ENCODE measurements at regions not wholly inside any gene's neighbourhood (a gene's known extent, or its start where the extent isn't known, plus 50 kb on each side); places are given as distances from the start of the nearest gene placed in this dataset.

DNA sequence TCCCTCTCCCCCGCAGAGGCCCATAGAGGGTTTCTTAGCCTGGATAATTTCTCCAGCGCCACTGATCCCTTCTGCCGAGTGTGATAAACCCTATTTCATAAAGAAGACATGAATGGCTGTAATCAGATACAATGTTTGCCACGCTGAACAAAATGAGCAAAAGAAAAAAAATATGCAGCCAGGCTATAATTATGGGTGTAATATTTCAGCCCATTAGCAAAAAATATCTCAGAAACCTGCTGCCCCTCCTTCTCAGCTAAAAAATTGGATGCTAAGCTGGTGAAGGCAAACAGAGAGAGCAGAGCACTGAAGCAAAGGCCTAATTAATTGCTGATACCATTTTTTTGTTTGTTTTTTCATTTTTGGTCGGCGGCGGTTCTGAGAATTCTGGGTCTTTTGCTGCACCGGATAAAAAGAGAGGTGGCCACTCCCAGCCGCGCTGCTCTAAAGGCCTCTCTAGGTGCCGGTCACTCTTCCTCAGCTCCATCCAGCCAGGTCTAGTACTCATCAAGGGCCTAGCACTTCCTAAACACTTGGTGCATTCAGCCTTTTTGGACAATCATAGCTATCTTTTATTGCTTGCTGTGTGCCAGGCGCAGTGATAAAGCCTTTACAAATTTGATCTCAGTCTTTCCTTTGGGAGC lies 128.7 kb upstream of the TLE3 start:
- no peak for DNase-seq (ENCODE audit: low spot score)

DNA sequence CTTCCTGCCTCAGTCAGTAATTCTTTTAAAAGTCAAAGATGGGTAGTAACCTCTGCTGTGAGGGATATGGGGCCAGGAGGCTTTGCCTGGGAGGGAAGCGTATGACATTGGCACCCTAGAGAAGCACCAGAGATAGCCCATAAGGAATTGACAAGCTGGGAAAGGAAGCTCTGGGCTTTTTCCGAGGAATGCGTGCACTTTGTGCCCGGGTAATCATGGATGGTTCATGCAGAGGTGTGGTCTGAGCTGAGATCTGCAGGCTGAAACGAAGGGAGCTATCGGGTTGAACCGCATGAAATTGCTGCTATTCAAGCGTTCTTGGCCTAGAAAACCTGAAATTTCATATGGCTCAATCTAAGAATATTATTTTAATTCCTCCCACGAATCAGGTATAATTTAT lies 127.7 kb upstream of the TLE3 start:
- DNase-seq (ENCODE audit: low spot score): no peak

DNA sequence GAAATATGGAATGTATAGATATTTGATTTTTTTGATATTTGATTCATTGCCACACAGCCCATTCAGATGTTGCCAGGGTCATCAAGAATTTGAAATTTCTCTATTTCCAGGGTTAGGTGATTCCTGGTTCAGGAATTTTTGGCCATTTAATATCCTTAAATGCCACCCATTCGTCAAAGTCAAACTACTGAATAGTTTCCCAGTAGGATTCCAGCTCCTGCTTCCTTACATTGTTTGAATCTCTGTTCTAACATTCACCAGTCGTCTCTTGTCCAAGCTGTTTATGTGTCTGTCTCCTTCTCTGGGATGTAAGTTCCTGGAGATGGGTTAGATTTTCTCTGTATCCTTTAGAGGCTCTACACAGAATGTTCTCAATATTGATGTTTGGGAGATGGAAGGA lies 124.9 kb upstream of the TLE3 start:
- no peak for DNase-seq (ENCODE audit: low spot score)

DNA sequence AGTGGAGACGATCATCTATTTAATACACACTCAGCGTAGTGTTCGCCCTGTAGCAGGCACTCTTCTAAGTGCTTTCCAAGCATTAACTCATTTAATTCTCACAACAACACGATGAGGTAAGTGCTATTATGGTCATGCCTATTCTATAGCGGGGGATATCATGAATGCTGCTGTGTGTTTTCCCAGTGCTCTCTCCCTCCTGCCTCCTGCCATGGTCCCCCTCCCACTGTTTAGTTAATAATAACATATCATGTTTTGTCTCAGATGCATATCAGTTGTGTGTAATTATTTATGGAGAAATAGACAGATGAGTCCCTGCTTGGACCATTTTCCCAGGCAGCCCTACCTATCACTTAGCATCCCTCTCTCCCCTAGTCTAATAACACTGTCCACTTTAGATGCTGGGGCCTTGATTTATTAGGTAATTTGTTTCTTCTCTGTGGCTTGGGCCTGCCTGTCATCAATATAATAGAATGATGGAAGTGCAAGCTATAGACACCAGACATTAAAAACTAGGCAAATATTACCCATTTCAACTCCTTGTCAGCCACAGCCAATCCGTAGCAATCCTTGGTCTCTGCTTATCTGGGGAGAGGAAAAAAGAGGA lies 122.9 kb upstream of the TLE3 start:
- no peak for DNase-seq (ENCODE audit: low spot score)

DNA sequence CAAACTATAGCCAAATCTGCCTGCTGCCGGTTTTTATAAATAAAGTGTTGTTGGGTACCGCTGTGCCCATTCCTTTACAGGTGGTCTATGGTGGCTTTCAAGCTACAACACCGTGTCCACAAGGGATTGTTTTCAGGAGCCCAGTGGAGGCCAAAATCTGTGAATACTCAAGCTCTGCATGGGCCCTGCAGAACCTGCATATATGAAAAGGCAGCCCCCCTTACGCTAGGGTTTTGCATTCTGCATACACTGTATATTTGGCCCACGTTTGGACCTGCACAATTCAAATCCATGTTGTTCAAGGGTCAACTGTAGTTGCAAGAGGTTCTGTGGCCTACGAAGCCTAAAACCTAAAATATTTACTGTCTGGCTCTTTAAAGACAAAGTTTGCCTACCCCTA lies 122.2 kb upstream of the TLE3 start:
- DNase-seq (ENCODE audit: low spot score): no peak

DNA sequence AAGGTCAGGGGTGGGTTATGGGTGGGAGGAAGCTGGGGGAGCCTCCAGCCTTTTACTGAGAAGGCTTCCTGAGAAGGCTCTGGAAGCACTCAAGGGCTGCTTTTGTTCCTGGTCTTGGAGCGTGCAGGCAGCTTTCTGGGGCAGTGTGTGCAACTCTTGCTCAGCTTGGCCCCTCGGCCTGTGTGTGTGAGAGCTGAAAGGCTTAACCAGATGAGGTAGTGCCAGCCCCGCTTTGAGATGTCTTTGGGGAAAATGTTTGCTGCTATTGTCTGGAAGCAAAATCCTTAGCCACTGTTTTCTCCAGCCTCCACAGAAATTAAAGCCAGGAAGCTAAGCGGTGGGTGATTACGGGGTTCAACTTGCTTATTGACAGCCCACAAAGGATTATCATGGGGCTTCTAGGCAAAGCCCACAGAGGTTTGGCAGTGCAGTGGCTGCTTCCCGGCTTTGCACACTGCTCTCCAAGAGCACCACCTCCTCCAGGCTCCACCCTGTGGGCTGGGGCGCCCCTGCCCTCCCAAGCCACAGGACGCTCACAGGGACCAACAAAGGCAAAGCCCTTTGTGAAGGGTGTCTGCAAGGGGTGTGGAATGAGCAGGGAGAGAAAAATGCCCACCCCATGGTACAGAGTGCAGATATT lies 121.7 kb upstream of the TLE3 start:
- no peak for DNase-seq (ENCODE audit: low spot score)

DNA sequence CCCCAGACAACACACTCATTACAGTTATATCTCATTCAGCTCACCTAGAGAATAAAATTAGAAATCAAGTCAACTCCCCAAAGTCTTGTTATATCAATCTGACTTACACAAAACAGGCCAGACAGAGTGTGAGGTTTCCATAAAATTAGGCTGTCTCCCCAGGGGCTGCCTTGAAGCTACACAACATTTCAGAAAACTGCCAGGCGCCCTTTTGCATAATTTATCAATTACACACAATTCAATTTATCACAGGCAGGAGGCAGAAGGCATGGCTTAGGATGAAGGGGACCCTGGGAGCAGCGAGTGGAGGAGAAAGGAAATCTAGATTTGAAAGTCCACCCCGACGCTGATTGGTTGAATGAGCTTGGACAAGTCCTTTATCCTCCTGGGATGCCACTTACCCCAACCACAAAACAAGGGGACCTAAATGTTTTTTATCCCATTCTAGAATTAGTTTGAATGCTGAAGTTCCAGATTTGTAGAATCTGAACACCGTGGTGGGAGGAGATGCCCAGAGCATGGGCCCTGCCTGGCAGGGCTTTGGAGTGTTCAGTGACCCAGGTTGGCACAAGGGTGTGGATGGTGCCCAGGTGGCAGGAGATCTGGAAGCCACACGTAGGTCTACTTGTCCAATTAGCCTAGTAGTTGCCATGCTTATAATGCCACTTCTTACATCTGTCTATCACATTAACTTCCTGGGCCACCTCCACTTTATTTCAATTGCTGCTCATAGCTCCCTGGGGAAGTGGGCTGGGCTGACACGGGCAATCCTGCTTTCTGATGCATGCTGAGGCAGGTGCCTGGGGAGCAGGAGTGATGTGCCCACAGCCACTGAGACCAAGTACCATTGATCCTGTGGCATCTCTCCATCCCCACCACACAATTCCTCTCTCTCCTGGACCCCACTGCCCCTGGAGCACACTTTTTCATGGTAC lies 119.8 kb upstream of the TLE3 start:
- DNase-seq (ENCODE audit: low spot score): no peak

DNA sequence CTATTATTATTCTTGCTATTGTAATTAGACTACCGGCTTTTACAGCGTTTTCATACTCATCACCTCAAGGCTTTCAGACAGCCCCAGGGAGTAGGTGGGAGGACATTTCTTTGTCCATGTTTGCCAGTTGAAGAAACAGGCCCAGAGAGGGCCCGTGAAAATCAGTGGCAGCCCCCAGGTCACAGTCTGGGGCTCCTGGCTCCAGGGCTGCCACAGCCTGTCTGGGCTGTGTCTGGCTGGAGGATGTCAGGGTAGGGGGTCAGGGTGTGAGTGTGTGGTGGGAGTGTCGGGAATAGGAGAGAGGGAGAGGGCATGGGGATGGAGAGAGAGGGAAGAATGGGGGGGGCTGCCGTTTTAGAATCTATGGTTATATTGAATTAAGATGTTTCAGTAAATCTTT lies 118.2 kb upstream of the TLE3 start:
- DNase-seq (ENCODE audit: low spot score): no peak

DNA sequence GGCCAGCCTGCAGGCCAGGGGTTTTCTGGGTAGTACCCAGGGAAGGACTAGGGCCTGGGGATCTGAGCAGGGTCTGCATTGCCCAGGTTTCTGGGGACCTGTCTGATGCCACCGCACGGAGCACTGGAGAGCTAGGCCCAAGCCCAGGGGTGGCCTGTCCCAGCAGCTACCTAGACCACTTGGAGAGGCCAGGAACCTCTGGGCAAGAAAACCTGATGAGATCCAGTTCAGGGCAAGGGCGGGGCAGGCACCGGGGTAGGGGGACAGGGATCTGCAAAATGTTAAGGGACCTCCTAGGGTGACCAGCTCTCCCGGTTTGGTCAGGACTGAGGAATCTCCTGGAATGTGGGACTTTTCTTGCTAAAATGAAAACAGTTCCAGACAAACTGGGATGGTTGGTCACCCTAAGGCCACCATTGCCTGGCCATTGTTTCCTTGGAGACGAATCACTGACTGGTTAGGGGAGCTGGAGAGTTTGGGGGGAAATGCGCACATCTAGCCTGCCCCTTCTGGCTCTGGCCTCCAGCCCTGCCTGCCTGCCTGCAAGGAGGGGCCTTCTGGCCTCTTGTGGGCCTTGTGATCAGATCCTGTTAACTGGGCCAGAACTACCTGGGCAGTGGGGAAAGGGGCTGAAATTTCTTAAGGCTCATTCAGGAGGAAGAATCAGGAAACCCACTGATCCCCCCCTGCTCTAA lies 117.4 kb upstream of the TLE3 start:
- DNase-seq (ENCODE audit: low spot score): no peak

DNA sequence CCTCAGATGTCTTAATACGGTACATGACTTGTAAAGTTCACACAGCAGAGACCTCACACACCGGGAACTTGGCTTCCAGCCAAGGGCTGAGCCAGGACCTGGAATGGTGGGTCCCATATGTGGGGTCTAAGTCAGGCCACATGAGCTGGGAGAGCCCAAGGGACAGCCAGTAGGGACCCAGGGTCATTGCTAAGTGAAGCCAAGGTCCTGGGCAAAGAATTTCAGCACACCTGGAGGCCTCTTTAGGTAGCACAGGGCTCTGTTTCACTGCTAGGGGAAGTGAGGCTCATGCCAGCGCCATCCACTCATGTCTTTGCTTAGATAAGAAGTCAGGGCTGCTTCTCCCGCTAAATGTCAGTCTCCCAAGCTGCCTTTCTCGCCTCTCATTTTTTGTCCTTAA lies 116.6 kb upstream of the TLE3 start:
- DNase-seq (ENCODE audit: low spot score): no peak

DNA sequence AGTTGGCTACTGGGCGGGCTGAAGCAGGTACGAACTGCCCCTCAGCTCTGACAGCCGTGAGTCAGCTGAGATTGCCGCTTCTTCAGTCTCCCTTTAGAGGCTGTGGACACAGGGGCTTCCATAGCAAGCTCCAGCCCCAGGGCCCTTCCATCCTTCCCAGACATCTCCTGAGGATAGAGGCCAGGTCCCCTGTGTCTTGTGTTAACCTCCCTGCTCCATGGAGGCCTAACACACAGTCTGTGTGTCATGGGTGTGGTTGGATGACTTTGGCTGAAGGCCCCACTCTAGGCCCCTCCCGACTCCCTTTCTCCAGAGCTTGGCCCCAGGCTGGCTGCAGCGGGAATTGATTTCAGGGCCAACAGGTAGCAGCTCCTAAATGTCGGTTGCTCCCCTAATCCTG lies 116.1 kb upstream of the TLE3 start:
- no peak for DNase-seq (ENCODE audit: low spot score)

DNA sequence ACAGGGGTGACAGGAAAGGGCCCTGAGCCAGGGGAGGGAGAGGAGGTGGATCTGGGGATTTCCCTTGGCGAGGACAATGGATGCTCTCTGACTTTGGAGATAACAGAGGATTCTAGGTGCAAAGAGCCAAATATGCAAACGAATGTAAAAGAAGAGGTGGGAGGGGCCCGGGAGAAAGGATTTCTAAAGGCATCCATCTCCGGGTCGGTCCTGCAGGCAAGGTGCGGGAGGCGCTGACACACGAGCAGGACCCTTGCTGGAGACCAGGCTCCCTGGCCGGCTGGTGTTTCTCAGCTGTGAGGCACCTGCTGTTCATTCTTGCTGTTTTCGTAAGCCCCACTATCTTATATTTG lies 115.2 kb upstream of the TLE3 start:
- DNase-seq (ENCODE audit: low spot score): no peak

DNA sequence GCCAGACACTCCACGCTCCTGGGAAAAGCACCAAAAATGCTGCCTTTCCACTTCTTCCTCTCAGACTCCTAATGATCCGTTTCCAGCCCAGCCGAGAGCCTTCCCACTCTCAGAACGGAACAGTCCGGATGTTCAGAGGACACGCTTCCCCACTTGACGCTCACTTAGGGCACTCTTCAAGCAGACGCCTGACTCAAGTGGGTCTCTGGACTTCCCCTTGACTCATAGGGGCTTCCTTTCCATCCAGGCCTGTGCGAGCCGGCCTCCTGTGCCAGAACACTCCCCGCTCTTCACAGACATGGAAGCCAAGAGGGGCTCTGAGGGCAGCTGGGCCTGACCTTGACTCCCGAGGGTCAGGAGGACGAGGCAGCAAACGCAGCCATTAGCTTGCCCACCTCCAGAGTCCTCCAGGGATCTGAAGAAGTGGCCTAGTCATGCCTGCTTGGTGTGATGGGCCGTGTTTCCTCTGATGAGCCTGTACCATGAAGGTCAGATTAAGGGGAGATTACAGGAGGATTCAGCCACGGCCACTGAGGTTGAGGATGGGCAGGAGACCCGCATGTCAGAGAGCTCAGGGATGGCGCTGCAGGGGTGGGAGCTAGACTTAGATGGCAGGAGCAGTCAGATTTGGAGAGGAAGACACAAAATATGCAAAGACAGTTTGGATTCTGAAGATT lies 114.7 kb upstream of the TLE3 start:
- DNase-seq (ENCODE audit: low spot score): no peak

DNA sequence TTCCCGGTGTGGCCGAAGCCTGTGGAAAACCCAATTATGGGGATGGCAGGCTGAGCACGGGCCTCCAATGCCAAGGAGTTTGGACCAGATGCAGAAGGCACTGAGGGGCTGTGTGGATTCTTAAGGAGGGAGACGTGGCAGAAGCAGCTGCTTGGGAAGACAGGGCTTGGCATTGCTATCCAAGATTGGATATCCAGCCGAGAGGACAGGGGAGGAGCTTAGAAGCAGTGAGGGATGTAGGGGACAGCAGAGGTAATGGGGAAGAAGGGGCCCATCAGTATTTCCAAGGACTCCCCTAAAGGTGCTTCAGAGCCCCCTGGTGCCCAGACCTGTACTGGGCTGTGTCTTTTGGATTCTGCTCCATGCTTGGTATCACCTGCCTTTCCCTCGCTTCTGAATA lies 112.8 kb upstream of the TLE3 start:
- no peak for DNase-seq (ENCODE audit: low spot score)

DNA sequence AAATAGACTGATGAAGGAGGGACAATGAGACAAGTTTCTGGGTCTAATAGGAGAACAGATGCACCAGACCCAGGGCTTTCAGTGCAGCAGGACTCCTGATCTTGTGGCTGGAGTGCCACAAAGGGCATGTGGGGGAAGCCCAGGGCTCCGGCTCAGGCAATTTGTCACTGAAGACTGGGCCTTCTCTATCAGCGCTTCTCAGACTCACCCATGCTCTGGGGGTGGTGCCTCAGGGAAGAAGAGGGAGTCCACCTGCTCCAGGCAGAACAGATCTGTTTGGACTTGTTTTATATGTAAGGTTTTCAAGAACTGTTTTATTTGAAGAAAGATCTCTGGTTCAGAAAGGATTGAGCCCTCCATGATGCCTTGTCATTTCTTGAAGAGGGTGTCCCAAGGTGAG lies 112.4 kb upstream of the TLE3 start:
- DNase-seq (ENCODE audit: low spot score): no peak

DNA sequence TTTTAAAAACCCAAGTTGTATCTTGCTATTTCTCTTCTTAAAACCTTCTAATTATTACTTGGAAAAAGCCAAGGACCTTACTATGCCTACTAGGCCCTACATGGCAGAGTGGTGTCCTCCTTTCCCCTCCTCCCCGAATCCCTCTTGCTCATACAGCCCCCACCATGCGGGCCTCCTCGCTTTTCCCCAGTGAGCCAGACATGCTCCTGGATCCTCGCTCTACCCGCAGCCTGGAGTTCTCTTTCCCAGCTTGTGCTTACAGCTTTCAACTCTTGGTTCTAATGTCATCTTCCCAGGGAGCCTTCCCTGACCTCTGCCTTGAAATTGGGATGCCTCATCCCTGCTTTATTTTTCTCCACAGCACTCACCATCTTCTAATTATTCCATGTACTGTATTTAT lies 111.8 kb upstream of the TLE3 start:
- DNase-seq (ENCODE audit: low spot score): no peak

DNA sequence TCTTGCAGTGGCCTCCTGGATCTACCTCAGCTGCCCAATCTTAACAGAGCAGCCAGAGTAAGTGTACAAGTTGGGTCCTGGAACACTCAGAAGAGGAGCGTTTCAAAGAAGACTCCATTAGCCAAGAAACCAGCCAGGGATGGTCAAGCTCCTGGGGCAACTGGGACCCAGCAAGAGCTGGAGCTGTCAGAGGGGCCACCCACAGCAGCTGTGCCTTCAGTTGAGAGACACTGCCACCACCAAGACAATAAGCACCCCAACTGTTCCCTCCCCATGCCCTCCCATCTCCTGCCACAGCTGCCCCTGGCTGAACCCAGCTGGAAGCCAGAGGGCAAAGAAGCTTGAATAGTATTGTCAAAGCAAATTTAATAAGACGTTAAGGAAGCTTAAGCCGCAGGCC lies 110.6 kb upstream of the TLE3 start:
- DNase-seq (ENCODE audit: low spot score): no peak

DNA sequence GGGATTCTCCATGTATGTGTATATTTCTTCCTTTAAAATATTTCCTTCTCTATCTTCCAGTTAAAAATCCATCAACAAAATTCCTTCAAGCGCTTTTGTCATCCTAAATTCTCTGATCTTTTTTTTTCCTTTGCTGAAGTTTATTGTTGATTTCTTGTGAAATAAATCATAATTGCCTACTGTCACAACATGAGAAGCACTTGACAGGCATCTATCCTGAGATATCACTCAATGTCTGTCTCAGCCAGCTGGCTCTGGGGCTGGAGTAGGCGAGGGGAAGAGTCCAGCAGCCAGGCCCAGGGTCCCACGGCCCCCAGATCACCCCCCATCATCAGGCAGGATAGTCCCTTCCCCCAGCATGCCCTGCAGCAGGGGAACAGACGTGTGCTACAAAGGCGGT lies 109.0 kb upstream of the TLE3 start:
- DNase-seq (ENCODE audit: low spot score): no peak

DNA sequence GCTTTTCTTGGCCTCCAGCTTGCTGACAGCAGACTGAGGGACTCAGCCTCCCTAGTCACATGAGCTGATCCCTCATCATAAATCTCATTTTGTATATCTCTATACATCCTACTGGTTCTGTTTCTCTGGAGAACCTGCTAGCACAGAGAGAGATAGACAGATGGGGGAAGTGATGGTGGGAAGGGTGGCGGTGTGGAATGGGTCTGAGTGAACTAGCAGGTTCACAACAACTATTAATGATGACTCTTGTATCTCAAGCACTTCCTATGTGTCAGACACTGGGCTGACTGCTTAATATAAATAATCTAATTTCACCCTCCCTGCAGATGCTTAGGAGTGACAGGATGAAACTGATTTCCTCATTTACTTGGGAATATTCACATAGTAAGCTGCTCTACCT lies 106.9 kb upstream of the TLE3 start:
- DNase-seq (ENCODE audit: low spot score): no peak

DNA sequence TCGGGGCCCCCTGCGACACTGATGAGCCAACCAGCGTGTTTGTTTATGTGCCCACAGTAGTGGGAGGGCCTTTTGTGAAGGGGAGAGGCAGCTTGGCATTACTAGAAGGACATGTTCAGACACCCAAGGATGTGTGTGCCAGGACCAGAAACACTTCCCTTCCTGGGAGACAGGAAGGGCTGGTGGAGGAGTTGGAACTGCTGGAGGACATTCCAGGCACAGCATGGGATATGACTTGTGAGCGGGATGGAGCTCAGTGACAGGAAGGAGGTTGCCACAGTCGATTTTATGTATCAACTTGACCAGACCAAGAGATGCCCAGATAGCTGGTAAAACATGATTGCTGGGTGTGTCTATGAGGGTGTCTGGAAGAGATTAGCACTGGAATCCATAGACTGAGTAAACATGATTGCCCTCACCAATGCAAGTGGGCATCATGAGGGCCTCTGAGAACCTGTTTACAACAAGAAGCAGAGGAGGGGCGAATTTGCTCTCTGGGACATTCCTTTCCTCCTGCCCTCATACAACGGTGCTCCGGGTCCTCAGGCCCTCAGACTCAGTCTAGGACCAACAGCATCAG lies 106.4 kb upstream of the TLE3 start:
- no peak for DNase-seq (ENCODE audit: low spot score)

DNA sequence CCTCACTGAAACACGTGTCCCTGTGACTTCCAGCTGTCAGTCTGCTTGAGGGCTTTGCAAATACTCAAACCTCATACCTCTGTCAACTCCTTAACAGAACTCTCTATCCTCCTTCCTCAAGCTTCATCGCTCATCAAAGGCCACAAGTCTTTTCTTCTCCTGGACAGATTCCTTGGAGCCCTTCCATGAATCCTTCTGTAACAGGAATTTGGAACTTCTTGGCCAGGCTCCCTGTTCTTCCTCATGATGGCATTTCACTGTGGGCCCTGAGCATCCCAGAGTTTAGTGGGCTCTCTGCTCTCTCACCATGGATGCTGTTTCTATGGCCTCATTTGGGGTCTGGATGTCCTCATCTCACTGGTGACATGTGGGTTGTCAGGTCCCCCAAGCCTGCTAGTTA lies 105.0 kb upstream of the TLE3 start:
- DNase-seq (ENCODE audit: low spot score): peak; percentile 49

DNA sequence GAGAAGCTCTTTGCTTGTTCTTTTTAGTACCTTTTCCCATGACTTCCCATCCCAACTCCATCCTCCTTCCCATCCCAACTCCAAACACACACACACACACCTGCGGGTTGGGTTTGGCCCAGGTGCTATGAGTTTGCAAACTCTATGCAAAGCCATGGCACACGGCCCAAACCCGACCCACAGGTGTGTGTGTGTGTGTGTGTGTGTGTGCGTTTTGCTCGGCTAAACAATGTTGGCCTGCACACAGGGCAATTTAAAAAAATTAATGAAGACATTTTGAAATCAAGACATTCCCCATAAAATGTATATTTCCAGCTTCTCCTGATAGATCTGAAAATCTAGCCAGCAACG lies 103.7 kb upstream of the TLE3 start:
- no peak for DNase-seq (ENCODE audit: low spot score)

Measured in AG20443 (cell line).